Activated CD8-positive, alpha-beta T cell treated with anti-CD3 and anti-CD28 coated beads, Interleukin-2, amount 10 ng/mL, durations not matched to agents 7 days and 5 days (primary cell): ENCODE measurements at regions not wholly inside any gene's neighbourhood (a gene's known extent, or its start where the extent isn't known, plus 50 kb on each side); places are given as distances from the start of the nearest gene placed in this dataset.

Experiments
- ATAC-seq: fragments of 150-1000 bp; cut with Tn5 transposase; one replicate; pipeline ENCODE4 v1.10.0; 2021; ENCODE audit warnings: moderate library complexity
- CTCF ChIA-PET: fragments of 350-600 bp; sonication (Branson Sonifier 250); formaldehyde crosslinking; loops from one replicate; lab custom pipeline; 2021; ENCODE audit warnings: antibody characterized with exemption; lab: Charles Lee
- POLR2A ChIA-PET: fragments of 350-600 bp; sonication (Branson Sonifier 250); formaldehyde crosslinking; loops from one replicate; lab custom pipeline; 2021; ENCODE audit warnings: antibody characterized with exemption; lab: Charles Lee
- DNase-seq: peaks from one replicate; pipeline ENCODE4 v3.0.0-alpha.2; 2020
- H3K27ac Mint-ChIP-seq: one replicate; pipeline ENCODE4 v1.8.0; 2021; ENCODE audit warnings: mild to moderate bottlenecking, mixed read lengths
- H3K27me3 Mint-ChIP-seq: one replicate; pipeline ENCODE4 v1.8.0; 2021; ENCODE audit warnings: low read depth, mixed read lengths
- H3K36me3 Mint-ChIP-seq: one replicate; pipeline ENCODE4 v1.8.0; 2021; ENCODE audit warnings: low read depth, mixed read lengths
- H3K4me1 Mint-ChIP-seq: one replicate; pipeline ENCODE4 v1.8.0; 2021; ENCODE audit warnings: low read depth, mixed read lengths
- H3K4me3 Mint-ChIP-seq: one replicate; pipeline ENCODE4 v1.8.0; 2021; ENCODE audit warnings: mild to moderate bottlenecking, mixed read lengths
- H3K9me3 Mint-ChIP-seq: one replicate; pipeline ENCODE4 v1.8.0; 2022; ENCODE audit warnings: mixed read lengths; ENCODE audit not compliant: insufficient read depth

GRCh38 chr1:42004860-42005259 is 86.1 kb upstream of the HIVEP3 start:
- ChIA-PET CTCF (interaction anchor here (0.6 kb wide), 1 partner anchor 9 kb away, joined by 3 read pairs; no protein-coding TSS in a partner anchor), POLR2A (no interaction called here)
- no peak overlapping the region for H3K4me3 Mint-ChIP-seq
- no peaks in the 10 kb centered on the region for H3K27me3 Mint-ChIP-seq
- DNase-seq = no peak
- no peaks in the 10 kb centered on the region for H3K9me3 Mint-ChIP-seq
- no peak for ATAC-seq
- H3K4me1 Mint-ChIP-seq = peaks cover 8% of the 10 kb centered on the region
- no peaks in the 10 kb centered on the region for H3K36me3 Mint-ChIP-seq
- no peak overlapping the region for H3K27ac Mint-ChIP-seq

GRCh38 chr1:42004322-42004721 is 85.6 kb upstream of the HIVEP3 start:
- Mint-ChIP-seq H3K27ac (no peak overlapping the region), H3K36me3 (no peaks in the 10 kb centered on the region), H3K4me1 (peaks cover 5% of the 10 kb centered on the region), H3K4me3 (no peak overlapping the region), H3K9me3 (no peaks in the 10 kb centered on the region), H3K27me3 (no peaks in the 10 kb centered on the region)
- DNase-seq = no peak
- no peak for ATAC-seq
- POLR2A ChIA-PET = no interaction called here
- CTCF ChIA-PET = interaction anchor here (0.6 kb wide), 1 partner anchor 9 kb away, joined by 3 read pairs; no protein-coding TSS in a partner anchor

- no peaks in the 10 kb centered on the region for H3K36me3 Mint-ChIP-seq
- ATAC-seq = no peak
- peaks cover 1% of the 10 kb centered on the region for H3K4me1 Mint-ChIP-seq
- no peaks in the 10 kb centered on the region for H3K9me3 Mint-ChIP-seq
- ChIA-PET POLR2A (interaction anchor here (0.6 kb wide), 1 partner anchor 114 kb away, joined by 3 read pairs; no protein-coding TSS in a partner anchor), CTCF (no interaction called here)
- no peak overlapping the region for H3K27ac Mint-ChIP-seq
- H3K27me3 Mint-ChIP-seq = no peaks in the 10 kb centered on the region
- no peak overlapping the region for H3K4me3 Mint-ChIP-seq
- no peak for DNase-seq
Observed at GRCh38 chr1:42003433-42003832, 84.7 kb upstream of the HIVEP3 start.

- Mint-ChIP-seq H3K27ac (no peak overlapping the region), H3K4me1 (peaks cover under 1% of the 10 kb centered on the region), H3K4me3 (no peak overlapping the region), H3K9me3 (no peaks in the 10 kb centered on the region), H3K27me3 (no peaks in the 10 kb centered on the region), H3K36me3 (no peaks in the 10 kb centered on the region)
- no peak for DNase-seq
- POLR2A ChIA-PET = no interaction called here
- no peak for ATAC-seq
- CTCF ChIA-PET = no interaction called here
Observed at GRCh38 chr1:42002220-42002619, 83.5 kb upstream of the HIVEP3 start.

GRCh38 chr1:42000766-42001165 is 82.0 kb upstream of the HIVEP3 start:
- H3K4me3 Mint-ChIP-seq = no peak overlapping the region
- ChIA-PET POLR2A (interaction anchor here (0.7 kb wide), 1 partner anchor 30 kb away, joined by 3 read pairs; no protein-coding TSS in a partner anchor), CTCF (no interaction called here)
- H3K36me3 Mint-ChIP-seq = no peaks in the 10 kb centered on the region
- ATAC-seq (no peak), DNase-seq (no peak)
- H3K9me3 Mint-ChIP-seq = no peaks in the 10 kb centered on the region
- no peak overlapping the region for H3K27ac Mint-ChIP-seq
- H3K27me3 Mint-ChIP-seq = no peaks in the 10 kb centered on the region
- peaks cover 5% of the 10 kb centered on the region for H3K4me1 Mint-ChIP-seq

- ChIA-PET CTCF (interaction anchor here (0.7 kb wide), 1 partner anchor 38 kb away, joined by 3 read pairs; no protein-coding TSS in a partner anchor), POLR2A (interaction anchor here (0.7 kb wide), 1 partner anchor 29 kb away, joined by 3 read pairs; no protein-coding TSS in a partner anchor)
- H3K4me1 Mint-ChIP-seq = peaks cover 5% of the 10 kb centered on the region
- no peaks in the 10 kb centered on the region for H3K36me3 Mint-ChIP-seq
- H3K9me3 Mint-ChIP-seq = peaks cover 3% of the 10 kb centered on the region
- ATAC-seq (no peak), DNase-seq (no peak)
- H3K27me3 Mint-ChIP-seq = no peaks in the 10 kb centered on the region
- H3K27ac Mint-ChIP-seq = no peak overlapping the region
- no peak overlapping the region for H3K4me3 Mint-ChIP-seq
Observed at GRCh38 chr1:41999884-42000283, 81.2 kb upstream of the HIVEP3 start.

- ChIA-PET POLR2A (no interaction called here), CTCF (no interaction called here)
- Mint-ChIP-seq H3K36me3 (peaks cover 5% of the 10 kb centered on the region), H3K4me3 (no peak overlapping the region), H3K27me3 (no peaks in the 10 kb centered on the region), H3K27ac (no peak overlapping the region), H3K9me3 (peaks cover 12% of the 10 kb centered on the region), H3K4me1 (peaks cover 9% of the 10 kb centered on the region)
- ATAC-seq (no peak), DNase-seq (no peak)
Observed at GRCh38 chr1:41998250-41998649, 79.5 kb upstream of the HIVEP3 start.

GRCh38 chr1:41997153-41997552 is 78.4 kb upstream of the HIVEP3 start:
- ChIA-PET CTCF (no interaction called here), POLR2A (no interaction called here)
- Mint-ChIP-seq H3K27ac (no peak overlapping the region), H3K4me1 (peaks cover 9% of the 10 kb centered on the region), H3K9me3 (peaks cover 12% of the 10 kb centered on the region), H3K36me3 (peaks cover 5% of the 10 kb centered on the region), H3K27me3 (no peaks in the 10 kb centered on the region), H3K4me3 (no peak overlapping the region)
- no peak for DNase-seq
- ATAC-seq = no peak

GRCh38 chr1:41995441-41996130 is 76.9 kb upstream of the HIVEP3 start:
- Mint-ChIP-seq H3K27ac (no peak overlapping the region), H3K4me1 (peaks cover 9% of the 10 kb centered on the region), H3K27me3 (no peaks in the 10 kb centered on the region), H3K36me3 (peaks cover 5% of the 10 kb centered on the region), H3K9me3 (peaks cover 12% of the 10 kb centered on the region), H3K4me3 (no peak overlapping the region)
- no peak for ATAC-seq
- POLR2A ChIA-PET = no interaction called here
- CTCF ChIA-PET = no interaction called here
- no peak for DNase-seq

- Mint-ChIP-seq H3K4me3 (no peak overlapping the region), H3K27me3 (no peaks in the 10 kb centered on the region), H3K4me1 (peaks cover 9% of the 10 kb centered on the region), H3K27ac (no peak overlapping the region), H3K9me3 (peaks cover 13% of the 10 kb centered on the region), H3K36me3 (peaks cover 5% of the 10 kb centered on the region)
- CTCF ChIA-PET = no interaction called here
- DNase-seq = no peak
- no peak for ATAC-seq
- POLR2A ChIA-PET = no interaction called here
Observed at GRCh38 chr1:41994195-41994894, 75.6 kb upstream of the HIVEP3 start.

- H3K27ac Mint-ChIP-seq = no peak overlapping the region
Observed at GRCh38 chr1:41983451-41983850, 64.7 kb upstream of the HIVEP3 start.

GRCh38 chr1:41981796-41982195 is 63.1 kb upstream of the HIVEP3 start:
- CTCF ChIA-PET = interaction anchor here (0.8 to 1.7 kb wide), 3 partner anchors 26 to 170 kb away, joined by 3 to 10 read pairs (median 3); no protein-coding TSS in a partner anchor
- H3K4me3 Mint-ChIP-seq = peak overlapping the region; percentile 49

More at GRCh38 chr1:41983451-41983850, 64.7 kb upstream of the HIVEP3 start:
- no peak for DNase-seq
- H3K9me3 Mint-ChIP-seq = no peaks in the 10 kb centered on the region
- ChIA-PET CTCF (no interaction called here), POLR2A (no interaction called here)
- H3K36me3 Mint-ChIP-seq = no peaks in the 10 kb centered on the region
- H3K27me3 Mint-ChIP-seq = no peaks in the 10 kb centered on the region
- H3K4me1 Mint-ChIP-seq = peaks cover 29% of the 10 kb centered on the region
- no peak overlapping the region for H3K4me3 Mint-ChIP-seq
- ATAC-seq = no peak

More at GRCh38 chr1:41981796-41982195, 63.1 kb upstream of the HIVEP3 start:
- DNase-seq (no peak), ATAC-seq (no peak)
- H3K27me3 Mint-ChIP-seq = no peaks in the 10 kb centered on the region
- H3K36me3 Mint-ChIP-seq = no peaks in the 10 kb centered on the region
- peaks cover 29% of the 10 kb centered on the region for H3K4me1 Mint-ChIP-seq
- POLR2A ChIA-PET = no interaction called here
- H3K9me3 Mint-ChIP-seq = no peaks in the 10 kb centered on the region
- H3K27ac Mint-ChIP-seq = peak overlapping the region; percentile 75
